HepG2 (cell line): ENCODE measurements at regions not wholly inside any gene's neighbourhood (a gene's known extent, or its start where the extent isn't known, plus 50 kb on each side); places are given as distances from the start of the nearest gene placed in this dataset.

Source experiments
- ATAC-seq: fragments of 200-7000 bp; cut with Tn5 transposase; 3 replicates; pipeline ENCODE4 v1.9.1; 2020; ENCODE audit warnings: mild to moderate bottlenecking, moderate library complexity
- BruUV-seq: library from RNA; stranded (reverse); fragments of 400-500 nt; replicated peaks from 2 replicates; lab custom pipeline; 2021; lab: Mats Ljungman, UMichigan
- CTCF ChIA-PET: fragments of 300-600 bp; formaldehyde crosslinking; extraction: SDS; loops from one replicate; lab custom pipeline; 2021; ENCODE audit warnings: low total read pairs, inconsistent platforms, low intra/inter-chr PET ratio; lab: Yijun Ruan, JAX
- POLR2A ChIA-PET: fragments of 350-600 bp; sonication (Branson Sonifier 250); formaldehyde crosslinking; loops from one replicate; lab custom pipeline; 2020; ENCODE audit warnings: antibody characterized with exemption, inconsistent platforms; lab: Yijun Ruan, JAX
- DNase-seq: peaks from one replicate; pipeline ENCODE4 v3.0.0-alpha.2; 2015; ENCODE audit warnings: low spot score
- FAIRE-seq: peaks from 3 replicates; lab custom pipeline; 2011; peaks lifted over from hg19 to GRCh38; lab: Jason Lieb, UNC
- H2AFZ ChIP-seq: one replicate; pipeline ENCODE4 v1.6.1; 2011; ENCODE audit warnings: low read length, inconsistent platforms
- H3K27ac ChIP-seq: fragments of 300-600 bp; 3 replicates; pipeline ENCODE4 v1.8.0; 2011; ENCODE audit warnings: mixed run types, mild to moderate bottlenecking, mixed read lengths, low read length, inconsistent platforms; ENCODE audit not compliant: insufficient read depth; ENCODE audit errors: extremely low read length
- H3K27me3 ChIP-seq, 2 experiments: fragments of 200-600 bp in 1 of 2; 2 replicates in 1 of 2; 3 replicates in 1 of 2; pipeline versions ENCODE4 v1.6.0 to v1.8.0; 2011; ENCODE audit warnings: low read length in 2 of 2, mild to moderate bottlenecking in 2 of 2, moderate library complexity in 2 of 2, inconsistent platforms in 1 of 2; ENCODE audit not compliant: insufficient read depth in 2 of 2, control insufficient read depth in 1 of 2
- H3K36me3 ChIP-seq, 2 experiments: fragments of 200-600 bp in 1 of 2; replicated peaks in 1 of 2; 2 replicates in 1 of 2; 3 replicates in 1 of 2; pipeline versions ENCODE4 v1.5.1 to v1.8.0; 2011; ENCODE audit warnings: low read length in 2 of 2, inconsistent platforms in 1 of 2; ENCODE audit not compliant: insufficient read depth in 2 of 2, control insufficient read depth in 1 of 2
- H3K4me1 ChIP-seq: 2 replicates; pipeline ENCODE4 v1.5.1; 2012; ENCODE audit warnings: low read length, inconsistent platforms; ENCODE audit not compliant: insufficient read depth
- H3K4me2 ChIP-seq: 2 replicates; pipeline ENCODE4 v1.6.0; 2011; ENCODE audit warnings: low read depth, low read length, inconsistent platforms
- H3K4me3 ChIP-seq, 3 experiments: fragments of 200-600 bp in 1 of 3; sonication (generic), shearing (Covaris generic) in 1 of 3; replicated peaks in 1 of 3; 2 replicates each; pipeline ENCODE4 v1.5.1; 2011 to 2016; ENCODE audit warnings: low read length in 3 of 3, inconsistent platforms in 2 of 3, low read depth in 2 of 3, mild to moderate bottlenecking in 2 of 3, control low read depth in 1 of 3, mixed read lengths in 1 of 3; ENCODE audit not compliant: insufficient read depth in 1 of 3
- H3K79me2 ChIP-seq: one replicate; pipeline ENCODE4 v1.6.1; 2011; ENCODE audit warnings: low read length, inconsistent platforms; ENCODE audit not compliant: insufficient read depth
- H3K9ac ChIP-seq: 2 replicates; pipeline ENCODE4 v1.6.0; 2011; ENCODE audit warnings: mild to moderate bottlenecking, low read depth, low read length, inconsistent platforms; ENCODE audit not compliant: insufficient read depth
- H3K9me3 ChIP-seq: 2 replicates; pipeline ENCODE4 v1.5.1; 2012; ENCODE audit warnings: mild to moderate bottlenecking, low read length
- H4K20me1 ChIP-seq: 2 replicates; pipeline ENCODE4 v1.6.0; 2011; ENCODE audit warnings: inconsistent platforms, mild to moderate bottlenecking, low read length, moderate library complexity; ENCODE audit not compliant: insufficient read depth
- CEBPB ChIP-seq: IDR thresholded peaks from 2 replicates; pipeline ENCODE4 v1.6.1; 2011; ENCODE audit warnings: low read depth, low read length, improper control_type of control experiment, borderline replicate concordance
- CREB1 ChIP-seq, 2 experiments: fragments of 450-650 bp in 1 of 2; IDR thresholded peaks; 2 replicates each; pipeline ENCODE4 v1.6.1; 2016 to 2017; ENCODE audit warnings: control low read depth in 1 of 2, mild to moderate bottlenecking in 1 of 2, missing compliant biosample characterization in 1 of 2, missing genetic modification characterization in 1 of 2
- IRF2 ChIP-seq: IDR thresholded peaks from 2 replicates; pipeline ENCODE4 v1.6.1; 2018; ENCODE audit warnings: missing genetic modification reagents, missing compliant biosample characterization
- PAF1 ChIP-seq: IDR thresholded peaks from 2 replicates; pipeline ENCODE4 v1.6.1; 2016; ENCODE audit warnings: missing genetic modification reagents, missing compliant biosample characterization
- ZNF354B ChIP-seq: sonication (generic); formaldehyde crosslinking; IDR thresholded peaks from 2 replicates; pipeline ENCODE4 v1.8.0; 2022; ENCODE audit warnings: mild to moderate bottlenecking, missing genetic modification reagents
- ZNF619 ChIP-seq: sonication (generic); formaldehyde crosslinking; IDR thresholded peaks from 2 replicates; pipeline ENCODE4 v1.4.0; 2020; ENCODE audit warnings: mild to moderate bottlenecking, missing genetic modification reagents
- ZNF883 ChIP-seq: sonication (generic); formaldehyde crosslinking; IDR thresholded peaks from 2 replicates; pipeline ENCODE4 v1.5.1; 2020; ENCODE audit warnings: mild to moderate bottlenecking, missing genetic modification reagents; ENCODE audit errors: not compliant biosample characterization
- WGBS: methylation state at CpG from one replicate; pipeline ENCODE4 v1.1.6; 2017; ENCODE audit warnings: low lambda C conversion rate; 5-methylcytosine and 5-hydroxymethylcytosine counted together
- in situ Hi-C: cut with HindIII; loops from 2 replicates; pipeline ENCODE4 v1.10.0; 2017; ENCODE audit warnings: low pct_unique_long_range_greater_than_20kb; ENCODE audit not compliant: extremely low pct_ligation_motif_present
- intact Hi-C: fragments of 100-400 bp; cut with micrococcal nuclease; formaldehyde crosslinking; loops from one replicate; pipeline ENCODE4 v1.10.0; 2022; ENCODE audit not compliant: unreplicated experiment
- TF ChIP-seq, protein P1 (sequence below): sonication (generic); formaldehyde crosslinking; conservative IDR thresholded peaks from 2 replicates; pipeline ENCODE4 v1.8.1; 2023; ENCODE audit warnings: missing genetic modification reagents

- TF ChIP-seq ZNF354B = no peak
Observed at GRCh38 chr2:185360776-185361175, 377.8 kb upstream of the FSIP2 start (continued).

- H3K27ac ChIP-seq = no peak overlapping the region
- DNase-seq = no peak
- no peaks in the 10 kb centered on the region for H3K36me3 ChIP-seq
- H3K9ac ChIP-seq = no peak overlapping the region
- no peaks in the 10 kb centered on the region for H3K4me1 ChIP-seq
- no peak for FAIRE-seq
- no peaks in the 10 kb centered on the region for H4K20me1 ChIP-seq
- H3K27me3 ChIP-seq = no peaks in the 10 kb centered on the region
- TF ChIP-seq ZNF883 (CRISPR knock-in tag) (no peak), CEBPB (peak; percentile 22; the same call in 1 of the 2 replicates), ZNF619 (CRISPR knock-in tag) (no peak), IRF2 (no peak)
- TF ChIP-seq, protein P1, sequence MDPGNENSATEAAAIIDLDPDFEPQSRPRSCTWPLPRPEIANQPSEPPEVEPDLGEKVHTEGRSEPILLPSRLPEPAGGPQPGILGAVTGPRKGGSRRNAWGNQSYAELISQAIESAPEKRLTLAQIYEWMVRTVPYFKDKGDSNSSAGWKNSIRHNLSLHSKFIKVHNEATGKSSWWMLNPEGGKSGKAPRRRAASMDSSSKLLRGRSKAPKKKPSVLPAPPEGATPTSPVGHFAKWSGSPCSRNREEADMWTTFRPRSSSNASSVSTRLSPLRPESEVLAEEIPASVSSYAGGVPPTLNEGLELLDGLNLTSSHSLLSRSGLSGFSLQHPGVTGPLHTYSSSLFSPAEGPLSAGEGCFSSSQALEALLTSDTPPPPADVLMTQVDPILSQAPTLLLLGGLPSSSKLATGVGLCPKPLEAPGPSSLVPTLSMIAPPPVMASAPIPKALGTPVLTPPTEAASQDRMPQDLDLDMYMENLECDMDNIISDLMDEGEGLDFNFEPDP (CRISPR knock-in tag) = no peak
- POLR2A ChIA-PET = no interaction called here
- H3K9me3 ChIP-seq = no peaks in the 10 kb centered on the region
- no peaks in the 10 kb centered on the region for H3K79me2 ChIP-seq
- H3K4me3 ChIP-seq = no peak overlapping the region
- in situ Hi-C loops (no loop called here), intact Hi-C loops (no loop called here)
- H3K4me2 ChIP-seq = no peak overlapping the region
- no TSS peak for BruUV-seq
- CTCF ChIA-PET = no interaction called here
- WGBS = under 1% methylated on average over 3 of the region's 3 CpGs
- no peak overlapping the region for H2AFZ ChIP-seq
- ATAC-seq = no peak
Observed at GRCh38 chr2:185372188-185372587, 366.4 kb upstream of the FSIP2 start.

DNA sequence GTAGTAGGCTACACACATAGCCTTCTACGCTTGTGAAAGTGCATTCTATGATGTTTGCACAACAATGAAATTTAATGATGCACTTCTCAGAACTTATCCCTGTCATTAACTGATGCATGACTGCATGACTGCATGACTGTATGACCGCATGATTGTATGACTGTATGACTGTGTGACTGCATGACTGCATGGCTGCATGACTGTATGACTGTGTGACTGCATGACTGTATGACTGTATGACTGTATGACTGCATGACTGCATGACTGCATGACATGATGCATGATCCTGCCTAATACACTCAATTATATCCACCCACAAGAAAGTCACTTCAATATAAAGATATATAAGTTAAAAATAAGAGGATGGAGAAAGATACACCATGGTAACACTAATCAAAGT lies 365.4 kb upstream of the FSIP2 start:
- POLR2A ChIA-PET = no interaction called here
- no peak overlapping the region for H2AFZ ChIP-seq
- TF ChIP-seq CREB1 (IDR thresholded peaks at IDR 0.05) (peak; percentile 86), CREB1 (CRISPR knock-in tag; IDR thresholded peaks at IDR 0.05) (no peak), PAF1 (CRISPR knock-in tag) (no peak)
- TF ChIP-seq, all 625 proteins: peak for 1
- Histone ChIP-seq H3K27me3 (no peaks in the 10 kb centered on the region), H3K9ac (no peak overlapping the region), H3K4me1 (no peaks in the 10 kb centered on the region), H3K4me2 (no peak overlapping the region), H3K79me2 (no peaks in the 10 kb centered on the region), H3K9me3 (no peaks in the 10 kb centered on the region), H3K36me3 (no peaks in the 10 kb centered on the region), H3K27ac (no peak overlapping the region), H4K20me1 (no peaks in the 10 kb centered on the region), H3K4me3 (no peak overlapping the region)
- no peak for DNase-seq
- FAIRE-seq = no peak
- CTCF ChIA-PET = no interaction called here
- WGBS = 0% methylated on average over 2 of the region's 2 CpGs
- intact Hi-C loops (no loop called here), in situ Hi-C loops (no loop called here)
- ATAC-seq = no peak
- no TSS peak for BruUV-seq
